NCI-H82 treated with DMSO at 0.1 percent for 48 hours (cell line): ENCODE measurements at regions not wholly inside any gene's neighbourhood (a gene's known extent, or its start where the extent isn't known, plus 50 kb on each side); places are given as distances from the start of the nearest gene placed in this dataset.
"Not testable (repeated sequence)": the region's sequence is repeated elsewhere in the genome, so short reads cannot be mapped to it uniquely, and the experiment has no call there.

ENCODE experiments used
- DNase-seq: peaks from one replicate; lab custom pipeline; 2025; ENCODE audit not compliant: unreplicated experiment; lab: John Stamatoyannopoulos, UW

DNA sequence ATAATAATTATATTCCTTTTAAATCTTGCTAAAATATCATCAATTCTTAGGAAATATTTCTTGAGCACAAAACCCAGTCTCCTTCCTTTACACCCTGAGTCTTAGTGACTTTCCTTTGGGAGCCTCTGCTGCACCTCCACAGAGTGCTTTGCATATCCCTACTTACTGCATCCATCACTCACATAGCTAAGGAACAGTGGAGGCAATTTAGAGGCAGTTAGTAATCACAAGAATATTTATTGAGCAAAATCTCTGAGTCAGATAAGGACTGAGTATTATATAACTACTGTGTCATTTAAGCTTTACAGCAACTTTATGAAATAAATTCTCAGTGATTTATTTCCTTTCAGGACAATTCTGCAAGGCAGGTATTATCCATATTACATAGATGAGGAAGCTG, 327.7 kb downstream of the TMX3 start:
- no peak for DNase-seq

DNA sequence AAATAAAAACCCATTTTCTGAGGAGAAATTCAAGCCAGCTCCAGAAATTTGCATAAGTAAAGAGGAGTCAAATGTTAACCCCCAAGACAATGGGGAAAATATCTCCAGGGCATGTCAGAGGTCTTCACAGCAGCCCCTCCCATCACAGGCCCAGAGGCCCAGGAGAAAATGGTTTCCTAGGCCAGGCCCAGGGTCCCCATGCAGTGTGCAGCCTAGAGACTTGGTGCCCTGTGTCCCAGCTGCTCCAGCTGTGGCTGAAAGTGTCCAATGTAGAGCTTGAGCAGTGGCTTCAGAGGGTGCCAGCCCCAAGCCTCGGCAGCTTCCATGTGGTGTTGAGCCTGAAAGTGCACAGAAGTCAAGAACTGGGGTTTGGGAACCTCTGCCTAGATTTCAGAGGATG, 330.9 kb downstream of the TMX3 start:
- not testable (repeated sequence) for DNase-seq

DNA sequence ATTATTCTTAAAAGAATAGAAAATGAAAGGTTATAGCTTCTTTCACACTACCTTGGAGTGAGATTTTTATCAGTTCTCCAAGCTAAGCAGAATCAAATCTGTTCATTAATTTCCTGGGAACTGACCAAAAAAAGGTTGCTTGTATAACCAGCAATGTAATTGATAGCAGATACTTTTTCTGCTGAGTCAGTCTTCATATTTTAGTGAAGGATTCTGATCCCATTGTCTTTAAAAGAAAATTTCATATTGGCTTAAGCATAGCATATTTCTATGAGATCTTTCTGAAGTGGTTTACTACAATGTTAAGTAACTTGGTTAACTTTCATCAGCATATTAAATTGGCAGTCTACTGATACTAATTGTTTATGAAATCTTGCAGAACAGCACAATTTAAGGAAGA, 338.0 kb downstream of the TMX3 start:
- no peak for DNase-seq

DNA sequence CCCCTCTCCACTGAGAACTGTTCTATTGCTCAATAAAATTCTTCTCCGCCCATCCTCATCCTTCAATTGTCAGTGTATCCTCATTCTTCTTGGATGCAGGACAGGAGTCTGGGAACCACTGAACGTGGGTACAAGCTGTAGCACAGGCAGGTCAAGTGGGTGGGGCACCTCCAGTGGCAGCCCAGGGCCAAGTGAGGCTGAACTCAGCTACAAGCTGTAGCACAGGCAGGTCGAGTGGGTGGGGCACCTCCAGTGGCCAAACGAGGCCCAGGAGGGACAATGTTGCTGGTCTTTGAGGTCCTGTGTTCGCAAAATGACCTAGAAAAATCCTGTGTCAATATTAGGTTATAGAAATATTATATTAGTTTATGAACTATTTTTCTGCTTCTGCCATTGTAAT, 352.0 kb downstream of the TMX3 start:
- DNase-seq: no peak

DNA sequence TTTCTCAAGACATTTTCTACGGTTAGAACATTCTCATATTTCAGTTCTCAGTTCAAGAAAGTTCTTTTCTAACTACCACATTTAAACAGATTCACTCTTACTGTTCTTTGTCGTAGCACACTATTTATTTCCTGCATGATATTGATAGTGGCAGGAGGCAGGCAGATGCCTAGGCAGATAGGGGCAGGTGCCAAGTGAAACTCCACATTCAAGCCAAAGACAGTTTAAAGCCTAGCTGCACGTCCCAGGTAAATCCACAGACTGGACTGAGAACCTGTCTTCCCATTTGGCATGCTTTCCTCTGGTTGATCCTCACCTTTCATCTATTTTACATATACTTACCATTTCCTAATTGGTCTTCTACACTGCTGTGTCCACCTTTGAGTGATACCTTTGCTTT, 359.3 kb downstream of the TMX3 start:
- DNase-seq: no peak

DNA sequence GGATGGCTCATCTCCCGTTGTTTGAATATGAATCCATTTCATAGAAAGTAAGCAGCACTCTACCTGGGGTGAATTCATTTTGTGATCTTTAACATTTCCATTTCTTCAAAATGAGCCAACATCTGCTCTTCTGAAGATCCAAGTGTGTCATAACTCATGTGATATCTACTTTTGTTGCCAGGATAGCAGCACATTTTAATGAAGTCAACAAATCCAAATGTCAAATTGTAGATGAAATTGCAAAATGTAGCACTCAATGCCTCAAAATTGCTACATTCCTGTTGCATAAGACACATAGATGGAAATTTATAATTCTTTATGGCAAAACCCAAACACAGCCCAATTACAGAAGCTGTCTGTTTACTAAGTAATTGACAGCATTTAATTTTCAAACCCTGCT, 360.7 kb downstream of the TMX3 start:
- DNase-seq: no peak

DNA sequence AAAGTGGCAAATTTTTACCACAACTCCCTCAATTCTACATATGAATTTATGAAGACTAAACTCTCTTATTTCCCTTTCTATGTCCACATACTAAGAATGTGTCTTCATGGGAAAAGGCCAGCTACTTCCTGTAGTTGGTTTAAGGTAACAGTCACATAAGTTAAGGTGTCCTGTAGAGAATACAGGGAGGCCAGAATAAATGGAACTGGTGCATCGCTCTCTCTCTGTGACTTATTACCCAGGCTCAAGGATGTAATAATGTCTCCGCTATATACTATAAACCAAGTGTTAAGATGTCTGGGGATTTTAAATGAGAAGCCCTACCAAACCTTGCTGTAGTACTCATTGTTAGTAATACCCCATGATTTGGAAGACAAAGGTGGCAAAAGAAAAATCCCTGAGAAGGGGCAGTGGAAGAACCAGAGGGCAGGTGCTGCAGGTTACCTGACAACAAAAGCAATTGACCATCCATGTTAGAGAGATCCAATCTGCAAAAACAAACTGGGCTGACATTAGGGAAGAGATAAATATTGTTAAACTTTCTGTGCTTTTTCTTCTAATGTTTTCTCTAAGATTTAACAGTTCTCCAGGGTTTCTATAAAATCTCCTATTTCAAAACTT, 372.8 kb downstream of the TMX3 start:
- DNase-seq: no peak

DNA sequence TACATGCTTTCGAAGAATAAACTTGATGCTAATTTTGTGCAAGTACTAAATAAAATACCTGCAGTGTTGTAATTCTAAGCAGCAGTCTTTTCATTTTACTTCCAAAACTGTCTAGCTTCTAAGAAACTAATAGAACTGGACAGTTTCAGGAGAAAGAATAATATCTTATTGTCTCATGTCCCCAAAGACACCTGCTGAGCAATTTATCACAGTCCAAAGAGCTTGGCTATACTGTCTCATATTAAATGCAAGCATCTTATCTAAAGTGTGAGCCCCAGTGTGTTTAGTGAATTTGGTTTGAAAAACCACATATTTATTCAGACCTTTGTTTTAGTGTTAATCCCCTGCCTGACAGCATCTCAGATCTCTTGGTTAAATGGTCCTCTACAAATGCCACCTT, 374.3 kb downstream of the TMX3 start:
- DNase-seq: no peak

DNA sequence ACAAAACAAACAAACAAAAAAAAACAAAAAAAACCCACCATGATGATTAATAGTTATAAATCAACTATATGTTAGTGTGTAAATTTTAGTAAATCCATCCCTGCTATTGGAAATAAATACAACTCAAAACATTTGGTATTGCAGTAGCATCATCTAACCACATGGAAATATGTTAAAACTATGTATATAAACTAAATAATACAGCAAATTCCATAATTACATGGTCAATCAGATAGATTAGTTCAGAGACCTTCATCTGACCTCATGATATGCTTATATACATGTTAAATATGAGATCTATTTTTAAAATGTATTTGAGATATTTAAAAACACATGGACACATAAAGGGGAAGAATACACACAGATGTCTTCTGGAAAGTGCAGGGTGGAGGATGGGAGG, 384.2 kb downstream of the TMX3 start:
- no peak for DNase-seq

DNA sequence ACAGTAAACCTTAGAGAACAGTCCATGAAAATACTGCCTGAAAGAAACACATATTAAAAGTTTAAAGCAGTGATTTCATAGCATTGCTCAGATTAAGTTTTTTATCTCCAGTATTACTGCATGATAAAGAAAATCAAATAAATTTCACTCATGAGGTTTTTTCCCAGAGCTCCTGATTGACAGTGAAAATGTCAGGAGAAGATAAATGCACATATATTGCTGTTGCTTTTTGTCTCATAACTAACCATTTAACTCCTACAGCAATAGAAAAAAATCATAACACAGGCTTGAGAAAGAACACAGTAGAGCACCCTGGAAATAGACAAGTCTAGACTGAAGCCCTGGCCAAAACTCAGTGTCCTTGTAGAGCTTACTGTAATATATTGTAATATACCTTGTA, 391.0 kb downstream of the TMX3 start:
- DNase-seq: no peak

DNA sequence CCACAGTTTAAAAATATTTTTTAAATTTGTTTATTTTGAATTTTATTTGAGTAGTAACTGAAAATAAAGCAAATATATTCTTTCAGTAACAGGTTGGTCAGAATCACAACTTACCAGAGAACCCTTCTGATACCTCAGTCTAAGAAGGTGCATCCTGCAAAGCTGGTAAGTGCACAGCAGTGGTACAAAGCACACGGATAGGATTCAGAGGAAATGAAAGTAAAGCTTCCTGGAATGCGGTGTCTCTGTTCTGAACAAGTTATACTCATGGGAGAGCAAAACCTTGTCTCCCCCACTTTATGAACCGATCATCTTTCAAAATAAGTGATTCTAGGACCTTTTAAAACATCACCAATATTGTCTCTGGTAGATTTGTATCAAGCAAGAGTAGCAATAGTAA, 398.3 kb downstream of the TMX3 start:
- DNase-seq: no peak

DNA sequence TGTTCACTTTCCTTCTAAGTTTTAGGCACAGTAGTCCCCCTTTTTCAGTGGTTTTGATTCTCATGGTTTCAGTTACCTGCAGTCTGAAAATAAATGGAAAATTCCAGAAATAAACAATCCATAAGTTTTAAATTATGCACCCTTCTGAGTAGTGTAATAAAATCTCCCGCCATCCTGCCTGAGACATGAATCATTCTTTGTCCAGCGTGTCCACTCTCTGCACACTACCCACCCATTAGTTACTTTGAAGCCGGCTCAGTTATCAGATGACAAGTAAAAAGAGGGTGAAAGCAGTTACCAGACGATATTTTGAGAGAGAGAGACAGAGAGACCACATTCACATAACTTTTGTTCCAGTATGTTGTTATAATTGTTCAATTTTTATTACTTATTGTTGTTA, 400.5 kb downstream of the TMX3 start:
- no peak for DNase-seq

DNA sequence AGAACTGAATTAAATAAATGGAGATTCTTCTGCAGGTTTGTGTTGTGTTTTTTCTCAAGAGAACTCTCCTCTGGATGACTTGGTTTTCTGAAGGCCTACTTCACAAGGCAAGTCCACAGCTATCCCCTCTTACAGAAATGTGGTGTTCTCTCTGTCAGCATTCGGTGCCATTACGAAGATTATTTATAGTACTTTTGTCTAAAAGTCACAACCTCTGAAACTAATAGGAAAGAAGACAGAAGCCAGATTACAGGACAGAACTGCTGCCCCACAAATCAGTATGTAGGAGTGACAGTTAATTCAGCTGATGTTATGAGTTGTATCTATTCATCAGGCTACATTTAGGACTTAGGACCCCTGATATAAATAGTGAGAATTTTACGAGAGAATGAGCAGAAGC, 413.5 kb downstream of the TMX3 start:
- no peak for DNase-seq

DNA sequence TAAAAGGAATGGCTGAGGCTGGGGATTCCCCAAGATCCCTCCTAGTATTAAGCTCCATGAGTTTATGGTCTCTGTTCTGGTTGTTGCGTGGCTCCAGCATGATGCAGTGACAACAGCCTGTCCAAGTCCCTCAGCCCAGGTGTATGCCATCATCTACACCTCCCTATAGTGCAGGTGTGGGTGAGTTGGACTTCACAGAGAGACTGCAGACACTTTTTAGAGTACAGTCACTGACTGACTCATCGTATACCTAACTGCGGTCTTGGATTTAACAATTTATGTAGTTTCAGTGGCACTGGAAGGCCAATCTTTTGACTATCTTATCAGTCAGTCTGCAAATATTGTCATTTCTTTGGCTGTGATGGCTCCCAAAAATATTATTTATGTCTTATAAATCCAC, 415.0 kb downstream of the TMX3 start:
- DNase-seq: no peak

DNA sequence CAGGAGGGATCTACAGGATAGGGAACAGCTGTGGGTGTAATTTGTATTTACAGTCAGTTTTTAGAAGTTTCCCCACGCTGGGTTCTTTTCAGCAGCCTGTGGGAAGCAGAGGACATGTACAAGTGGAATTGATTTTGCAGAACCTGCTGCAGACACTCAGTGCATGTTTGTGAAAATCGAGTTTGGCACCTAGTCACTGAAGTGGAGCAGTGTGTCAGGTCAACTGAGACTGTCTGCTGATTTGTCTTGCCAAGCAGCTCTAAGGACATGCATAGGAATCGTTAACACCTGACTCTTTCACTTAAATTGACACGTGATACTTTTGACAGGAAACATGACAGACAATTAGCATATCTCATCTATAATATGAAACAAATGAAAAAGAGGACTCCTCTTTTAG, 416.6 kb downstream of the TMX3 start:
- DNase-seq: no peak

DNA sequence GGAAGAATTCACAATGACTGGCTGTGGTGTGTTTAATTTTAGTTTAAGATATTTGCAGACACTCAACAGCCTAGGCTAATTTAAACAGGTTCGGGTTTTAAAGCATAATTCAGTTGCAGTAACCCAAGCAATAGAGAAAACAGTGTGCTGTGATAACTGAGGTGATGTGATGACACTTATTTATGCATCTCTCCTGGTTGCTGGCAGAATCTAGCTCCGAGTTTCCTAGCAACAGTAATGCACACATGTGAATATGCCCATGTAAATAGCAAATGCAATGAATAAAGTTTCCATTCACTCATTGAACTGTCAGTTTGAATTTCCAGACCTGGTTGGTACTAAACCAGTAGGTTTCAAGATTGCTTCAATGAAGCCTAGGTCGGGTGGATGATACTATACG, 426.5 kb downstream of the TMX3 start:
- no peak for DNase-seq

DNA sequence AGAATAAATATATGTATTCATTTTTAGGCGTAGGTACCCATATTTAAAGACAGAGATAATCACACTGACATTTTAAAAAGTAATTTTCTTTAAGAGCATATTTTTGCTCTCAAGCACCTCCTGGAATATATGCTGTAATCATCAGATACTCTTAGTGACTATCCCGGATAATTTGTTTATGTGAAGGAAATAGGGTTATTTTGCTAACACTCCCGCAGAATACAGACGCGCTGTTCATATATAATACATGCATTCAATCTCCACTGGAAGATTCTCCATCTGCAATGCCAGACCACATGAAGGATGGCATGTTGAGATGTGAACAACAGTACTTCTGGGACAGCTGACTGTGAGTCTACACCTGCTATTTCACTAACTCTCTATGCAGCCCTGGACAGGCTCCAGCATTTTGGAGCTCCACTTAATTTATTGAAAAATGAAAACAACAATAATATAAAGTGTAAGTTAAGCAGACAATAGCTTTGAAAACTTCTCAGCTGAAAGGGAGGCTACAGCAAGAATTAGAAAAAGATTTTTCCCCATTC, 430.6 kb downstream of the TMX3 start:
- no peak for DNase-seq

DNA sequence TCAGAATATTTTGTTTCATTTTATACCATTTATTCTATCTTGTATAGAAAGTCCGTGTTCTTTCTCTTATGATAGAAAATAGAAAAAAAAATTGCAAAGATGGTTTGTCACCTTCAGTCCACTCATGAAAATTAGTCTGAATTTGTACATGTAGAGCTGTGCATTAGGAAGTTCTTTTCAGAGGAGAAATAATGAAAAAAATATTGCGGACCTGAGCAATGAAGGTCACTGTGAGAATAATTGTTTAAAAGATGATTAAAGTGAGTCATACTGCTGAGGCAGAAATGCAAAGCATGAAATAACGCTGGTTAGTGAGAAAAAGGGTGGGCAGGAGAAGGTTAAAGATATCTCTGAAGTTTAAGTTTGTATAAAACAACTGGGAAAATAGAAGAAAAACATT, 431.1 kb downstream of the TMX3 start:
- no peak for DNase-seq

DNA sequence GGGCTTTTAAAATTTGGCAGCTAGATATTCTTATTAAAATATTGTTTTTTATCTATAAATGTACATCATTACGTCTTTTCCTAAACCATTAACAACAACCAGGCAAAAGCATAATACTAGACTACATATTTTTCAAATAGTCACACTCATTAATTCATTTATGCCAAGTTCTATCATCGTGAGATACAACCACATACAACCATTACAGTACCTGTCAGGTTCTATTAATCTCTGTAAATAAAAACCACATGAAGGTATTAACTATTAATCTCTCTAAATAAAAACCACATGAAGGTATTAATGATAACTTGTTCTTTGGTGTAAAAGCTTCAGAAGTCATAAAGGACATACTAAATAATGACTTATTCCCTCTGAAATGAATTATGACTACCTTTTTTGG, 432.7 kb downstream of the TMX3 start:
- no peak for DNase-seq

DNA sequence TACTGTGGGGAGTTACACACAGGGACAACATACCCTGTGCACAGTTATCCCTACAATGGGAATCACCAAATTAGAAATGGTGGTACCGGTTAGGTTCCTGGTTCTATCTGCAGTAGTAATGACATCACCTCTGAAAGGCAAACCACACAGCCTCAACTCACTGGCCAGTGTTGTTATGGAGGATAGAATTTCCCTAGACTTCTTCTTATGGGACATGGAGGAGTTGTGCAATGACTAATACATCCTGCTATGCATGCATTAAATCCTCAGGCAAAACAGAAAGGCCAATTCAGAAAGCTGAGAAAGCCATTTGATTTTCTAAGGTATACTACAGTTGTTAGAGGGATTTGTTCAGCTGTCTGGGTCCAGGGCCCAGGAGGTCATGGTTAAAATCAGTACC, 439.3 kb downstream of the TMX3 start:
- no peak for DNase-seq

DNA sequence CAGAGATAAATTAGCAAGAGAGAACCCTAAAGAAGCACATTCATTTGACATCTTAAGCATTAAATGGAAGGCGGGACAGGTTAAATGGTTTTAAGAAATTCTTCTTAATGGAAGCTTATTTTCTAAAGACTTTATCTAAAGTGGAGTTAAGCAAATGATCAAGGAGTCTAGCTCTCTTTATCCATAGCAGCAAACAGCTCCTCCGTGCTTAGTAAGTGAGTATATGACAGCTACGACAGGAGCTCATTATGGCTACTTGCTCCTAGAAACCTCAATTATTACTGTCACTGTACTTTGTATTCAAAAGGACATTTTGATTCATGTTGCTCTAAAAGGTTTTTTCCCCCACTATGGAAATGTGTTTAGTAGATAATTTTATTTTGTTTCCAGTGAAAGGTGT, 444.9 kb downstream of the TMX3 start:
- peak; percentile 7 for DNase-seq

DNA sequence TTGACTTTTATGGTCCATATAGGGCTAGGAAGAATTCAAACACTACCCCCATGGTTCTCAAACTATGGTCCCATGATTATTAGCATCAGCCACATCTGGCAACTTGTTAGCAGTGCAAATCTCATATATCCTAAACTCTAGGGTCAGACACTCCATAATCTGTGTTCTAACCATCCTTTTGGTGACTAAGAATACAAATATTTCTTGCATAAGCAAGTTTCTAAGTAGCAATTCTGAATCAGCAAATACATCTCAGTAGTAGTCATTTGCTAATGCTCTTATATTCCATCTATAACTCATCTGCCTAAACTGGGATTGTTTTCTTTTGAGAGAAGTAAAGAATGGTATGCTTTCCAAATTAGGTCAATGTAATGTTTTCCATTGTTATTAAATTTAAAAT, 447.3 kb downstream of the TMX3 start:
- DNase-seq: no peak

DNA sequence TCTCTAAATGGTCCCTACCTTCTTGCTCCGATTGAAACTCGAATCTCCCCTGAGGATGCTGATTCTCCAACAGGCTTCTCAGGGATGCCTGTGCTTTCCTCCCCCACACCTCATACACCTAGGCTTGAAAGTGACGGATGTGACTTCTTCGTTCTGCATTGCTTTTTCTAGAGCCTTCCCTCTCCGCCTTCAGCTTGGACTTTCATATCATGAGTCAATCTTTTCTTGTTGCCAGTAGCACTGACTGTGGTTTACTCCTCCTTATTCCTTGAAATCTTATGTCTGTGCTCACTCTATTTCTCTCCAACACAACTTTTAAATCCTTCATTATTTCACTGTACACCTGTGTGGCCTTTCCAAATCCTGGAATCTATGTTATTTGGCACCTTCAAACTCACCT, 451.4 kb downstream of the TMX3 start:
- no peak for DNase-seq
